HAP-1 (cell line): ENCODE measurements at regions not wholly inside any gene's neighbourhood (a gene's known extent, or its start where the extent isn't known, plus 50 kb on each side); places are given as distances from the start of the nearest gene placed in this dataset.

Source experiments
- DNase-seq, 2 experiments: peaks; one replicate each; pipeline ENCODE4 v3.0.0-alpha.2; 2016 to 2020; ENCODE audit warnings: low spot score in 2 of 2
- H3K27me3 ChIP-seq: fragments of 250-450 bp; sonication (Bioruptor Pico); 2 replicates; pipeline ENCODE4 v1.5.1; 2020; ENCODE audit warnings: low read depth, mild to moderate bottlenecking, moderate library complexity
- H3K36me3 ChIP-seq: fragments of 250-450 bp; sonication (Bioruptor Pico); replicated peaks from 2 replicates; pipeline ENCODE4 v1.5.1; 2020; ENCODE audit warnings: mild to moderate bottlenecking
- H3K4me1 ChIP-seq: fragments of 250-450 bp; sonication (Bioruptor Pico); 2 replicates; pipeline ENCODE4 v1.5.1; 2020; ENCODE audit warnings: mild to moderate bottlenecking
- H3K4me3 ChIP-seq: fragments of 250-450 bp; sonication (Bioruptor Pico); 2 replicates; pipeline ENCODE4 v1.5.1; 2020; ENCODE audit warnings: mild to moderate bottlenecking, moderate library complexity
- H3K9me3 ChIP-seq: fragments of 250-450 bp; sonication (Bioruptor Pico); 2 replicates; pipeline ENCODE4 v1.5.1; 2020; ENCODE audit warnings: mild to moderate bottlenecking, moderate library complexity
- in situ Hi-C: fragments of 300-500 bp; cut with MboI; formaldehyde crosslinking; loops from 3 replicates; pipeline ENCODE4 v1.14.3; 2020; ENCODE audit warnings: low sequenced_read_pairs, inconsistent platforms, mixed read lengths

DNA sequence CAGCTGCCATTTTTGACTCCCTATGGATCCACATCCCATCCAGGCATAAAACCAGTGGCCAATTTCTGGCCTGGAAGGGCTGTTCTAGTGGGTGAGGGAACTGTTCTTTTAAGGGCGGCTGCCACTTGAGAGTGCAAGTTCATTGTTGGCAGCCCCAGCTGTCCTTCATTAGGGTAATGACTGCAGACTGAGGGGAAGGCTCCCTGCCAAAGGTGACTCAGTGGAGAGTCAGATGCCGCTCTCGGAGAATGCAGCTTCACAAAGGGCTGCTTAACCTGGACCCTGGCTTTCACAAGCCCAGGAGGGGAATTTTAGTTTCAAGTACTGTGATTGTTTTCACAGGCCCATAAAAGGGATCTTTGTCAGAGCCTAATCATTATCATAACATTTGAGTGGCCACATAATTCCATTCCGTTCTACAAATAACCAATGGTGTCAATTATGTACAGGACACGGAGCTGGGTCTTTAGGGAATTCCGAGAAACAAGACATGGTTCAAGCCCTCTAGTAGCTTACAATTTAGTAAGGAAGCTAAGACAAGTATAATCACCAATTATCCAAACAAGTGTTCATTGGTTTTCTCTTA lies 235.7 kb downstream of the CDCA7 start:
- Histone ChIP-seq H3K4me3 (no peak overlapping the region), H3K9me3 (peaks cover 22% of the 10 kb centered on the region), H3K36me3 (no peaks in the 10 kb centered on the region), H3K4me1 (peaks cover 8% of the 10 kb centered on the region), H3K27me3 (no peaks in the 10 kb centered on the region)
- DNase-seq, result peak; percentile 65 to 73
- in situ Hi-C loops, result no loop called here

DNA sequence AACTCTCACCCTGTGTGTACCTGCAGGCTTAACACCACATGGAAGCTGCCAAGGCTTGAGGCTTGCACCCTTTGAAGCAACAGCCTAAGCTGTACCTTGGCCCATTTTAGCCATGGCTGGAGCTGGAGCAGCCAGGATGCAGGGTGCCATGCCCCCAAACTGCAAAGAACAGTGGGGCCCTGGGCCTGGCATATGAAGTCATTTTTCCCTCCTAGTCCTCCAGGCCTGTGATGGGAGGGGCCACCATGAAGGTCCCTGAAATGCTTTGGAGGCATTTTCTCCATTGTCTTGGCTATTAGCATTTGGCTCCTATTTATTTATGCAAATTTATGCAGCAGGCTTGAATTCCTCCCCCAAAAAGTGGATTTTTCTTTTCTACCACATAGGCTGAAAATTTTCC lies 238.4 kb downstream of the CDCA7 start:
- DNase-seq, result no peak
- in situ Hi-C loops, result no loop called here
- Histone ChIP-seq H3K4me1 (peaks cover 8% of the 10 kb centered on the region), H3K4me3 (no peak overlapping the region), H3K27me3 (no peaks in the 10 kb centered on the region), H3K9me3 (peaks cover 22% of the 10 kb centered on the region), H3K36me3 (no peaks in the 10 kb centered on the region)

DNA sequence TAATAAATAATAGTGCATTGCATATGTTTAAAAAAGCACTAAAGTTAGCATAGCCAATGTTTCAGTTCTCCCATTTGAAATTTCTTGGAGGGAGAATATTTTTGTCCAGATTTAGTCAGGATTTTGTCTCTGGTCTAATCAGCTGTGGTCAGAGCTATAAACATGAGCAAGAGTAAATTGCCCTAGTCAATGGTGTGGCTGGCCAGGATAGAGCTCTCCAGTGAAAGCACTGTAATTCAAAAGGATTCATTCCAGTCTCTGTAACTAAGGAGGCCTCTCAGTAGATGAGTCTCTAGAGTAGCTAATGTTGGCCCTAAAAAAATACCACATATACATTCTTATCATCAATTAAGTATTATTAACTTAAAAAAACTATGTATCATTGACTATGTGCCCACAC lies 241.6 kb downstream of the CDCA7 start:
- Histone ChIP-seq H3K4me3 (no peak overlapping the region), H3K9me3 (peaks cover 21% of the 10 kb centered on the region), H3K27me3 (no peaks in the 10 kb centered on the region), H3K36me3 (0 out of 2 replicates have a peak, but pooled peaks cover 2% of the 10 kb centered on the region), H3K4me1 (no peaks in the 10 kb centered on the region)
- in situ Hi-C loops, result no loop called here
- no peak for DNase-seq

DNA sequence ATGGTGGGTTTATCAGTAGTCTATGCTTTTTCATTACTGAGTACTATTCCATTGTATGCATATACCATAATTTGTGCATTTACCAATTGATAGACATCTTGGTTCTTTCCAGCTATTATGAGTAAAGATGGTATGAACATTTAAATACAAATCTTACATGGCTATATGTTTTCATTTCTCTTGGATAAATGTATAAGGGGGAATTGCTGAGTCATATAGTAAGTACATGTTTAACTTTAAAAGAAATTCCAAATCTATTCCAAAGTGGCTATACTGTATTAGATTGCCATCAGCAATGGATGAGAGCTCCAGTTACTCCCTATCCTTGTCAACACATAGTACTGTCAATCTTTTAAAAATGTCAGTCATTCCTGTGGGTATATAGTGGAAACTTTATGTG lies 243.9 kb downstream of the CDCA7 start:
- Histone ChIP-seq H3K9me3 (peaks cover 3% of the 10 kb centered on the region), H3K27me3 (no peaks in the 10 kb centered on the region), H3K36me3 (0 out of 2 replicates have a peak, but pooled peaks cover 2% of the 10 kb centered on the region), H3K4me3 (no peak overlapping the region), H3K4me1 (no peaks in the 10 kb centered on the region)
- in situ Hi-C loops, result no loop called here
- no peak for DNase-seq

DNA sequence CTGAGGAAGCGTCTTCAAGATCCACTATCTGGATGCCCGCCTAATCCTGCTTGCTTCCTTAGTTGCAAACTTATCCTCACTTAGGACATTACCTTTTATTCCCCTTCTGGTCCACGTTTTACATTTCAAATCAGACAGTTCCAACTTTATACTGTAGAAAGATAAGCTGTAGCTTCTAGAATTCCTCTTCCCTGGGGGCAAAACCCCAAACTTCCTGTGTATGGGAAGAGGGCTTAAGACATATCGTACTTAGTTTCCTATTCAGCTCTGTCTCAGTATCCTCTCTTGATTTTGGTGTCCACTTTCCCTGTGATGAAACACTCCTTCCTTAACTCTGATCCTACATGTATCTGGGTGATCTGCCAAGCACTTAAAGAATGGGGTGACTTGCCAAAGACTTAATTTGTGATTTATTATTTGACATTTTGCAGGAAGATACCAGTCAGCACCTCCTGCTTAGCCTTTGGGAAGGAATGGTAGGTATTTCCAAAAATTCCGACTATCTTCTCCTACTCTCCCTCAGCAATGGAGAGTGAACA lies 245.2 kb downstream of the CDCA7 start:
- in situ Hi-C loops, result no loop called here
- H3K27me3 ChIP-seq, result no peaks in the 10 kb centered on the region

DNA sequence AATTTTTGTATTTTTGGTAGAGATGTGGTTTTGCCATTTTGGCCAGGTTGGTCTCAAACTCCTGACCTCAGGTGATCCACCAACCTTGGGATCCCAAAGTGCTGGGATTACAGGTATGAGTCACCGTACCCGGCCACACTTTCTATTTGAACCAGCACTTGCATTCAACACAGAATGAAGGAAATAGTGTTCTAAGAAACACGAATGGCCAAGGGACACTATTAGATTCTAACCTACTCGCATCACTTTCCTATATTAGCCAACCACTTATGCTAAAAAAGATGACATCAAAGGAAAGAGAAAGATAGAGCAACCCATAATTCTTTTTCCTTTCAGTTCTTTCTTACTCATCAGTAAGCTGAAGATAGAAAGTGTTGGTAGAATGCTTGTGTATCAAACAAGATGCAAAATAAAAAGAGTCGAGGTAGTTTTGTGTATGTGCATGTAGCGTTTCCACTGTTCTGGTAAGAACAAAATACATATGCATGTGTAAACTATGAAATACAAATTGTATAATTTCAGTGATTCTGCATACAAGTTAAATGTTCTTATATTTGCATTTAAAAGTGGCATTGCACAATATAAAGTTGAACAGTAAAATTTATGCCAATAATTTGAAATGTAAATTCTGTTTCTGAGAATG lies 247.6 kb downstream of the CDCA7 start:
- no peaks in the 10 kb centered on the region for H3K27me3 ChIP-seq
- DNase-seq, result no peak
- H3K36me3 ChIP-seq, result 0 out of 2 replicates have a peak, but pooled peaks cover 2% of the 10 kb centered on the region
- no peaks in the 10 kb centered on the region for H3K9me3 ChIP-seq
- H3K4me1 ChIP-seq, result peaks cover 13% of the 10 kb centered on the region
- no peak overlapping the region for H3K4me3 ChIP-seq
- in situ Hi-C loops, result no loop called here

More for the DNA sequence above, 245.2 kb downstream of the CDCA7 start:
- no peak for DNase-seq
- Histone ChIP-seq H3K9me3 (no peaks in the 10 kb centered on the region), H3K36me3 (0 out of 2 replicates have a peak, but pooled peaks cover 2% of the 10 kb centered on the region), H3K4me3 (no peak overlapping the region), H3K4me1 (no peaks in the 10 kb centered on the region)

- H3K9me3 ChIP-seq, result no peaks in the 10 kb centered on the region
- peak in 1 of 2 experiments; percentile 17 for DNase-seq
- in situ Hi-C loops, result no loop called here
Observed at GRCh38 chr2:173605994-173606393, 251.3 kb downstream of the CDCA7 start.

DNA sequence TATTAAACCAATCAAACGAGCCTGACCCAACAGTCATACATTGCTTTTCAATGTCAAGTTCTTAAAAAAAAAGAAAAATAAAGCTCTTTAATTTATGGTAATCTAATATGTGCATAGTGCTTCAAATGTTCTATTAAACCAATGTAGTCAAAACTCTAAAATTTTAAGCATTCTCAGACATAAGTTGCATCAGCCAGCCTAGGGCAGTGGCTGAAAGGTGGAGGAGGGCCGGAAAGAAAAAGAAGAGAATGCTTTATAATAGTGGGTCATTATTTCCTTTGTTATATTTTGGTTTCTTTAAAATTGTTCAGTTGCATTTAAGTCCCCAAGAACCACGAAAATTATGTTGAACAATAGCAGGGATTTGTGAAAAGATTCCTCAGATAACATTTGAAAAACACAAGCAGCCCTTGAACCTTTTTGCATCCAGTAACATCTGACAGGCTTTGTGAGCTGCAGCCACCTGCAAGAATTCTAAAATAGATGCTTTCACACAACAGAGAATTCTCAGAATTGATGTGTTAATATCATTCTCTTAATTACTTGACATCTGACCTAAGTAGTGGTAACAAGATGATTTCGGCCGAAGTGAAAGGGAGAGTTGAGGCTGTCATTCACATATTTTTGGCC lies 252.1 kb downstream of the CDCA7 start:
- Histone ChIP-seq H3K4me1 (peaks cover 25% of the 10 kb centered on the region), H3K36me3 (no peaks in the 10 kb centered on the region), H3K4me3 (no peak overlapping the region), H3K9me3 (no peaks in the 10 kb centered on the region), H3K27me3 (no peaks in the 10 kb centered on the region)
- in situ Hi-C loops, result no loop called here
- DNase-seq, result peak; percentile 78 to 100

More at GRCh38 chr2:173605994-173606393, 251.3 kb downstream of the CDCA7 start:
- Histone ChIP-seq H3K27me3 (no peaks in the 10 kb centered on the region), H3K4me1 (peaks cover 23% of the 10 kb centered on the region), H3K36me3 (no peaks in the 10 kb centered on the region), H3K4me3 (no peak overlapping the region)

DNA sequence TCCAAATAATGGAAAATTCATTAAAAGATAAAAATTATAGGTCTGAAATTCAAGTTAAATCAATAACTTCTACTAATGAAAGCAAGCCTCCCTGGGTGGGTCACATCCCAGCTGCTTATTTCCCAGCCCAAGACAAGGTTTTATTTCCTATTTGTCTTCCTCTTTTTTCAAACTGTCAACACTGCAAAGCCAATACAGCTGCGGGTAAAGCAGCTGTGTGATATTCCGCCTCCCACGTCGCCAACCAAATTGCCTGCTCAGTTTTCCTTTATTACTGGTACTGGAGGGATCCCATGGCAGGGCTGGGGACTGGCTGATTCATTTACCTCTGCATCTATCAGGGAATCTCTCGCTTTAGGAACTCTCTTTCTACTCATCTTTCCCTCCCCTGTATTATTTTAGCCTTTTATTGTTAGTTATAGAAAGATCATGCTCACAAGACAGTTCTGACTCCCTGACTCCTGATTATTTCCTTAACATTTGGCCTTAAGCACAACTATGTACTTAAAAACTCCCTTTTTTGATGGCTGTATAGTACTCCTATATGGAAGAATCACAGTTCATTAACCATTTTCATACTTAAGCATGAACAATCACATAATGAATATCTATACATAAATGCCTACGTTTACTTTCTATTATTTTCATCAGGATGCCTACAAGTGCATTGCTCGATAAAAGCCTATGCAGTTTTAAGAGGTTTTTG lies 253.1 kb downstream of the CDCA7 start:
- Histone ChIP-seq H3K27me3 (no peaks in the 10 kb centered on the region), H3K36me3 (no peaks in the 10 kb centered on the region), H3K9me3 (no peaks in the 10 kb centered on the region), H3K4me1 (peaks cover 32% of the 10 kb centered on the region), H3K4me3 (no peak overlapping the region)
- in situ Hi-C loops, result no loop called here
- DNase-seq, result peak; percentile 59 to 68

- no peaks in the 10 kb centered on the region; the same call in 1 of the 2 replicates for H3K36me3 ChIP-seq
- in situ Hi-C loops, result no loop called here
- no peak for DNase-seq
Observed at GRCh38 chr2:173611121-173611520, 256.4 kb downstream of the CDCA7 start.

DNA sequence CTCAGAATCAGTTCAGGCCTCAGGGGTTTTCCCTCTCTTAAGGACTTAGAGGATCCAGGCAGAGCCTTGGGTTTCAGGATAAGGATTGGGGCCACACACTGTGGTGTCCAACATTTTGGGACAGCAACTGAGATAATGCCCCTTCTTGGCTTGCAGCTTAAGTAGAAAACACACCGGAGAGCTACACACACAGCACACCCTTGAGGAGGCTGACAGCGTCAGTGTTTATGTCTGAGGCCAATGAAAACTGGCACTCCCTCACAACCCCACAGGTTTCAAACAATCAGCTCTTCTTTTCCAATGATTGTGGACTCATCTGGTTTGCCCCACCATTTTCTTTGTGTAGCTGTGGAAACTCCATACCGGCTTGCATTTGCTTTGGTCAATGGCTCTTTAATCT lies 257.7 kb downstream of the CDCA7 start:
- H3K9me3 ChIP-seq, result 0 out of 2 replicates have a peak, but pooled peaks cover 8% of the 10 kb centered on the region
- H3K4me3 ChIP-seq, result no peak overlapping the region
- peak in 1 of 2 experiments; percentile 8 for DNase-seq
- in situ Hi-C loops, result no loop called here
- H3K36me3 ChIP-seq, result no peaks in the 10 kb centered on the region; the same call in 1 of the 2 replicates
- peaks cover 21% of the 10 kb centered on the region for H3K4me1 ChIP-seq
- H3K27me3 ChIP-seq, result no peaks in the 10 kb centered on the region

More at GRCh38 chr2:173611121-173611520, 256.4 kb downstream of the CDCA7 start:
- peaks cover 28% of the 10 kb centered on the region for H3K4me1 ChIP-seq
- no peaks in the 10 kb centered on the region for H3K27me3 ChIP-seq
- 0 out of 2 replicates have a peak, but pooled peaks cover 4% of the 10 kb centered on the region for H3K9me3 ChIP-seq
- H3K4me3 ChIP-seq, result no peak overlapping the region

DNA sequence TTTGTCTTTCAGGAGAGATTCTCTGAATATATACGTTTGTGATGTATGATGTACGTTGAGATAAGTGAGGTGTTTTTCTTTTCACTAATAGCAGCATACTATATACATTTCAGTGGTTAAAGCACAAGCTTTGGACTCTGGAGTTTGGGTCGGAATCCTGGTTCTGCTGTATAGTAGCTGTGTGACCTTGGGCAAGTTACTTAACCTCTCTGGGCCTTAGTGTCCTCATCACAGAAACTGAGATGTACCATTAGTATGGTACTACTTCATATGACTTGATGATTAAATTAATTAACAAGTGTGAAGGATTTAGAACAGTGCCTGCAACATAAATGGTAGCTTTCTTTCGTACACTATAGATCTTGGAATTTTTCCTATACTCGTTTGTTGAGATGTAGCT lies 258.7 kb downstream of the CDCA7 start:
- Histone ChIP-seq H3K4me1 (peaks cover 12% of the 10 kb centered on the region; the same call in 1 of the 2 replicates), H3K36me3 (no peaks in the 10 kb centered on the region; the same call in 1 of the 2 replicates), H3K27me3 (no peaks in the 10 kb centered on the region), H3K9me3 (0 out of 2 replicates have a peak, but pooled peaks cover 8% of the 10 kb centered on the region), H3K4me3 (no peak overlapping the region)
- in situ Hi-C loops, result no loop called here
- no peak for DNase-seq

DNA sequence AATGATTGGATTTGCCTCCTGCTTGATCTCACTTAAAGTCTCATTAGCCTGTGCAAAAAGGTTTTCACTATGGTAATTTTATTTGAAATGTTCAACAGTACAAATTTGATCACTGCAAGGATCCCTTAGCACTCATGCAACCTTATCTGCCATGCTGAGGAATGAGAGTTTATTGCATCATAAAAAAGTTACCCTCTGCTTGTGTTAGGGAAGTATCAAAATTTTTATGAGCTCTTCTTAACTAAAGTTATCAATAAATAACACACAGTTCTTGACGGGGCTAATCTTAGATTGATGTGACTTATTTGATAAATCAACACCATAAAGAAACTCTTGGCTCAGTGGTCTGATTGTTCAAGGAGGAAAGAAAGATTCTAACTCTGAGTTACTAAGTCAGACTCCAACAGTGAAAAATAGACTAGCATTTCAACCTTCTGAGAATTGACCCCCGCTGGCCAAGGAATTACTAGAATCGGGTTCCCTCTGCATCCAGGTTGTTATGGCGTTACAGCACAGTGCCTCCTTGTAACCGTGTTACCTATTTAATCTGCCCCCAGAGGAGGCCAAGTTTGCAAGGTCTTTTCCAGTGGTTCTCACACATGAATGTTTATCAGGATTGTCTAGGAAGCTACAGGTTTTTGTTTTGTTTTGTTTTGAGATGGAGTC lies 259.7 kb downstream of the CDCA7 start:
- Histone ChIP-seq H3K4me1 (peaks cover 12% of the 10 kb centered on the region; the same call in 1 of the 2 replicates), H3K27me3 (no peaks in the 10 kb centered on the region)
- in situ Hi-C loops, result no loop called here

More for the DNA sequence above, 259.7 kb downstream of the CDCA7 start:
- Histone ChIP-seq H3K4me3 (no peak overlapping the region), H3K36me3 (no peaks in the 10 kb centered on the region; the same call in 1 of the 2 replicates), H3K9me3 (0 out of 2 replicates have a peak, but pooled peaks cover 8% of the 10 kb centered on the region)
- no peak for DNase-seq
